Activated CD4-positive, alpha-beta T cell treated with anti-CD3 and anti-CD28 coated beads for 36 hours (primary cell): ENCODE measurements at regions not wholly inside any gene's neighbourhood (a gene's known extent, or its start where the extent isn't known, plus 50 kb on each side); places are given as distances from the start of the nearest gene placed in this dataset.
"Not testable (repeated sequence)": the region's sequence is repeated elsewhere in the genome, so short reads cannot be mapped to it uniquely, and the experiment has no call there.

Experiments
- ATAC-seq: fragments of 200-7000 bp; cut with Tn5 transposase; one replicate; pipeline ENCODE4 v1.10.0; 2021; ENCODE audit warnings: mild to moderate bottlenecking, moderate library complexity
- CTCF ChIA-PET: fragments of 350-600 bp; sonication (Branson Sonifier 250); formaldehyde crosslinking; loops from one replicate; lab custom pipeline; 2021; ENCODE audit warnings: antibody characterized with exemption; lab: Charles Lee
- POLR2A ChIA-PET: fragments of 350-600 bp; sonication (Branson Sonifier 250); formaldehyde crosslinking; loops from one replicate; lab custom pipeline; 2021; ENCODE audit warnings: antibody characterized with exemption, inconsistent platforms; lab: Charles Lee
- DNase-seq: peaks from one replicate; pipeline ENCODE4 v3.0.0-alpha.2; 2020
- H3K27ac Mint-ChIP-seq: one replicate; pipeline ENCODE4 v1.8.0; 2021; ENCODE audit warnings: mixed read lengths
- H3K27me3 Mint-ChIP-seq: one replicate; pipeline ENCODE4 v1.8.0; 2021; ENCODE audit warnings: mixed read lengths
- H3K36me3 Mint-ChIP-seq: one replicate; pipeline ENCODE4 v1.8.0; 2021; ENCODE audit warnings: low read depth, mixed read lengths
- H3K4me1 Mint-ChIP-seq: one replicate; pipeline ENCODE4 v1.8.0; 2021; ENCODE audit warnings: mixed read lengths
- H3K4me3 Mint-ChIP-seq: one replicate; pipeline ENCODE4 v1.8.0; 2021; ENCODE audit warnings: mild to moderate bottlenecking, moderate library complexity, mixed read lengths
- H3K9me3 Mint-ChIP-seq: one replicate; pipeline ENCODE4 v1.8.0; 2021; ENCODE audit warnings: low read depth, mixed read lengths
- intact Hi-C, 2 experiments: fragments of 100-400 bp; cut with DNase I in 1 of 2; cut with micrococcal nuclease in 1 of 2; formaldehyde crosslinking; loops; one replicate each; pipeline versions ENCODE4 v1.14.2 to v1.15.1; 2022 to 2024; cut with DNase I, micrococcal nuclease

- POLR2A ChIA-PET, H3K27ac Mint-ChIP-seq, ATAC-seq, H3K27me3 Mint-ChIP-seq, DNase-seq, intact Hi-C loops, H3K4me3 Mint-ChIP-seq: not testable (repeated sequence)
- peaks cover 24% of the 10 kb centered on the region for H3K9me3 Mint-ChIP-seq
- peaks cover 19% of the 10 kb centered on the region for H3K36me3 Mint-ChIP-seq
- H3K4me1 Mint-ChIP-seq = peaks cover 44% of the 10 kb centered on the region
- CTCF ChIA-PET = interaction anchor here (0.6 to 0.9 kb wide), 2 partner anchors 10 to 299 kb away, joined by 4 read pairs; no protein-coding TSS in a partner anchor
Observed at GRCh38 chr3:143175940-143176894, 56.6 kb downstream of the CHST2 start.

DNA sequence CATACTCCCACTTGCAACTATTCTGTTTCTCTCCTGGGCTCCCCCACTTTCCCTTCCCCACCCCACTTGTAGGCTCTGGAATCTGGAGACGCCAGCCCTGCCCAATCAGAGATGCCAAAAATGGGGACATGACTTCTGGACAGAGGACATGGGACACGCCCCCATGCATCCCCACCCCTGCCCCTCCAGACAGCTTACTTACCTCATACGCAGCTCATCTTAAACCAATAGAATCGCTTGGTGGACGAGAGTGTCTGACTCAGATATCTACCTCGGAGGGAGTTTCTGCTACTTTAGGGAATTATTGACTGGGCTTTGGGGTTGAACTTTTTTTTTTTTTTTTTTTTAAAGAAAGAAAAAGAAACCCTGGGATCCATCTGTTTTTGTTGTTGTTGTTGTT is 58.4 kb downstream of the CHST2 start:
- POLR2A ChIA-PET, intact Hi-C loops, H3K27ac Mint-ChIP-seq, H3K4me3 Mint-ChIP-seq, H3K27me3 Mint-ChIP-seq, H3K36me3 Mint-ChIP-seq, CTCF ChIA-PET: not testable (repeated sequence)
- peak; percentile 24 for DNase-seq
- Mint-ChIP-seq H3K9me3 (peaks cover 15% of the 10 kb centered on the region), H3K4me1 (peaks cover 28% of the 10 kb centered on the region)
- peak; percentile 66 for ATAC-seq

DNA sequence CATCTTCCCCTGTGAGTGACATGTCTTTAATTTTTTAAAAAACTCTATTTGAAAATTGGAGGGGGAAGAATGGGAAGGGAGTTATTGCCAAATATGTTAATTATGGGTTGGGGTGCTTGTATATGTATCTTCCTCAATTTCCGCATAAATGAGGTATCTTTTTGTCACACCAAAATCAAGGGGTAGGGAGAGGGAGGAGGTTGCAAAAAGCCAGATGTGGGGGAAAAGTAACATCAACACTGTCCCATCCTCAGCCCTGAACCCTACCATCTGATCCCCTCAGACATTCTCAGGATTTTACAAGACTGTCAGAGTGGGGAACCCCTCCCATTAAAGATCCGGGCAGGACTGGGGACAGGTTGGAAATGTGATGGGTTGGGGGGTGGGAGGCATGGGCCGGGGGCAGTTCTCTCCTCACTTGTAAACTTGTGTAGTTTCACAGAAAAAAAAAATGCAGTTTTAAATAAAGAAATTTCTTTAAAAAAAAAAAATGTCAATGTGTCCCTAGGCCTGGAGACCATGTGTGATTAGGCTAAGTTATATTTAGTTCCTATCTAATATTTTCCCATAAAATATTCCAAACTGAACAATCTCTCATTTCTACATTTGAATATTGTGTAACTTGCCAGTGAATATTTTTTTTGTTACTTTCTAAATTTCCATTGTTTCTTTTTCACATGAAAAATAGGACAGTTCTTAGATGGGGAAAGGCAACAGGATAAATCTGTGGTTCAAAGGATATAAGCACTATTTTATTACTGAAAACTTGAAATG is 59.4 kb downstream of the CHST2 start:
- intact Hi-C loops, H3K4me3 Mint-ChIP-seq, H3K27me3 Mint-ChIP-seq, ATAC-seq, DNase-seq, POLR2A ChIA-PET, H3K27ac Mint-ChIP-seq, H3K36me3 Mint-ChIP-seq, CTCF ChIA-PET, H3K9me3 Mint-ChIP-seq: not testable (repeated sequence)
- peaks cover 33% of the 10 kb centered on the region for H3K4me1 Mint-ChIP-seq

DNA sequence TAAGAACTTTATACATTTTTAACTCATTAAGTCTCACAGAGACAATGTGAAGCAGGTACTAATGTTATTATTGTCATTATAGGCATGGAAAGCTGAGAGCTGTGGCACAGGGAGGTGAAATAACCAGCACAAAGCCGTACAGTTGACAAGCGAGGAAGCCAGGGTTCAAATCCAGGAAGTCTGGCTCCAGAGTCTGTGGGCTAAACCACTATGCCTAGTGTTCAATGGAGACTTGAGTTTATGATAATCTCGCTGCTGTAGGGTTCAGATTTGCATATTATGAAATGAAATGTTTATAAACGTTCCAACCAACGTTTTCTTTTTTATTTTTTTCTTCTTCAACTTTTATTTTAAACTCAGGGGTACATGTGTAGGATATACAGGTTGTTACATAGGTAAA is 60.0 kb downstream of the CHST2 start:
- intact Hi-C loops = no loop called here
- Mint-ChIP-seq H3K27me3 (no peaks in the 10 kb centered on the region), H3K36me3 (peaks cover 1% of the 10 kb centered on the region), H3K4me1 (peaks cover 34% of the 10 kb centered on the region), H3K4me3 (no peak overlapping the region), H3K9me3 (peaks cover 6% of the 10 kb centered on the region), H3K27ac (no peak overlapping the region)
- CTCF ChIA-PET = no interaction called here
- no peak for ATAC-seq
- no peak for DNase-seq
- POLR2A ChIA-PET = no interaction called here

DNA sequence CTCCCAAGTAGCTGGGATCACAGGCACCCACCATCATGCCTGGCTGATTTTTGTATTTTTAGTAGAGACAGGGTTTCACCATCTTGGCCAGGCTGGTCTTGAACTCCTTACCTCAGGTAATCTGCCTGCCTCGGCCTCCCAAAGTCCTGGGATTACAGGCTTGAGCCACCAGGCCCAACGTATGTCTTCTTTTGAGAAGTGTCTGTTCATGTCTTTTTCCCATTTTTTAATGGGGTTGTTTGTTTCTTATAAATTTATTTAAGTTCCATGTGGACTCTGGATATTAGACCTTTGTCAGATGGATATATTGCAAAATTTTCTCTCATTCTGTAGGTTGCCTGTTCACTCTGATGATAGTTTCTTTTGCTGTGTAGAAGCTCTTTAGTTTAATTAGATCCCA is 61.3 kb downstream of the CHST2 start:
- POLR2A ChIA-PET, H3K27ac Mint-ChIP-seq, intact Hi-C loops, H3K9me3 Mint-ChIP-seq, H3K27me3 Mint-ChIP-seq, H3K4me3 Mint-ChIP-seq, CTCF ChIA-PET, ATAC-seq, DNase-seq, H3K36me3 Mint-ChIP-seq: not testable (repeated sequence)
- H3K4me1 Mint-ChIP-seq = peaks cover 27% of the 10 kb centered on the region

DNA sequence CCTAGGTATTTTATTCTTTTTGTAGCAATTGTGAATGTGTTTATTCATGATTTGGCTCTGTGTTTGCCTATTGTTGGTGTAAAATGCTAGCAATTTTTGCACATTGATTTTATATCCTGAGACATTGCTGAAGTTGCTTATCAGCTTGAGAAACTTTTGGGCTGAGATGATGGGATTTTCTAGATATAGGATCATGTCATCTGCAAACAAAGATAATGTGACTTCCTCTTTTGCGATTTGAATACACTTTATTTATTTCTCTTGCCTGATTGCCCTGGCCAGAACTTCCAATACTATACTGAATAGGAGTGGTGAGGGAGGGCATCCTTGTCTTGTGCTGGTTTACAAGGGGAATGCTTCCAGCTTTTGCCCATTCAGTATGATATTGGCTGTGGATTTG is 62.4 kb downstream of the CHST2 start:
- H3K4me1 Mint-ChIP-seq = peaks cover 27% of the 10 kb centered on the region
- H3K36me3 Mint-ChIP-seq, H3K27ac Mint-ChIP-seq, ATAC-seq, DNase-seq, POLR2A ChIA-PET, H3K27me3 Mint-ChIP-seq, CTCF ChIA-PET, intact Hi-C loops, H3K4me3 Mint-ChIP-seq, H3K9me3 Mint-ChIP-seq: not testable (repeated sequence)

- ChIA-PET POLR2A (no interaction called here), CTCF (no interaction called here)
- no peak overlapping the region for H3K27ac Mint-ChIP-seq
- H3K27me3 Mint-ChIP-seq = no peaks in the 10 kb centered on the region
- DNase-seq (no peak), ATAC-seq (no peak)
- peaks cover 26% of the 10 kb centered on the region for H3K4me1 Mint-ChIP-seq
- H3K9me3 Mint-ChIP-seq = peaks cover 6% of the 10 kb centered on the region
- H3K36me3 Mint-ChIP-seq = peaks cover 1% of the 10 kb centered on the region
- no peak overlapping the region for H3K4me3 Mint-ChIP-seq
- intact Hi-C loops = no loop called here
Observed at GRCh38 chr3:143182866-143183664, 63.5 kb downstream of the CHST2 start.

DNA sequence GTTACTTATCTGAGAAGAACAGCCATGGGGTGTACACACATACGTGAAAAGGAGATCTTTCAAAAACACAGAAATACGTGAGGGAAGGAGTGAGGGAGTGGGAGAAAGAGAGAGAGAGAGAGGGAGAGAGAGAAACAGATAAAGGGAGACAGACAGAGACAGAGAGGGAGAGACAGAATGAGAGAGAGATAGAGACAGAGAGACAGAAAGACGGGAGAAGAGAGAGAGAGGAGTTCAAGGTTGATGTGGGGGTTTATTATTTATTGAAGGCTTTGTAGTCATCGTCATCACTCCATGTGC is 64.0 kb downstream of the CHST2 start:
- intact Hi-C loops = no loop called here
- CTCF ChIA-PET = no interaction called here
- ATAC-seq (no peak), DNase-seq (no peak)
- Mint-ChIP-seq H3K27me3 (no peaks in the 10 kb centered on the region), H3K36me3 (peaks cover 1% of the 10 kb centered on the region), H3K4me3 (no peak overlapping the region), H3K27ac (peak overlapping the region; percentile 12), H3K4me1 (peaks cover 24% of the 10 kb centered on the region), H3K9me3 (peaks cover 6% of the 10 kb centered on the region)
- POLR2A ChIA-PET = no interaction called here

- H3K36me3 Mint-ChIP-seq = peaks cover 1% of the 10 kb centered on the region
- DNase-seq (no peak), ATAC-seq (no peak)
- no peaks in the 10 kb centered on the region for H3K27me3 Mint-ChIP-seq
- ChIA-PET POLR2A (no interaction called here), CTCF (no interaction called here)
- H3K4me1 Mint-ChIP-seq = peaks cover 24% of the 10 kb centered on the region
- intact Hi-C loops = no loop called here
- H3K9me3 Mint-ChIP-seq = peaks cover 6% of the 10 kb centered on the region
- no peak overlapping the region for H3K27ac Mint-ChIP-seq
- H3K4me3 Mint-ChIP-seq = no peak overlapping the region
Observed at GRCh38 chr3:143184099-143184498, 64.5 kb downstream of the CHST2 start.

GRCh38 chr3:143185401-143185800 is 65.8 kb downstream of the CHST2 start:
- Mint-ChIP-seq H3K4me1 (peaks cover 15% of the 10 kb centered on the region), H3K27me3 (no peaks in the 10 kb centered on the region), H3K9me3 (no peaks in the 10 kb centered on the region), H3K4me3 (no peak overlapping the region), H3K27ac (no peak overlapping the region), H3K36me3 (peaks cover 1% of the 10 kb centered on the region)
- ATAC-seq (no peak), DNase-seq (no peak)
- intact Hi-C loops = no loop called here
- POLR2A ChIA-PET = no interaction called here
- CTCF ChIA-PET = interaction anchor here (1.0 kb wide), 2 partner anchors 11 to 18 kb away, joined by 3 read pairs; no protein-coding TSS in a partner anchor

- no peak for ATAC-seq
- Mint-ChIP-seq H3K9me3 (no peaks in the 10 kb centered on the region), H3K27ac (no peak overlapping the region), H3K36me3 (no peaks in the 10 kb centered on the region), H3K4me3 (no peak overlapping the region), H3K4me1 (peaks cover 32% of the 10 kb centered on the region), H3K27me3 (no peaks in the 10 kb centered on the region)
- DNase-seq = no peak
- ChIA-PET CTCF (no interaction called here), POLR2A (no interaction called here)
- intact Hi-C loops = no loop called here
Observed at GRCh38 chr3:143187111-143187510, 67.5 kb downstream of the CHST2 start.
